ENCODE measurements at regions not wholly inside any gene's neighbourhood (a gene's known extent, or its start where the extent isn't known, plus 50 kb on each side); places are given as distances from the start of the nearest gene placed in this dataset.
"Not testable (repeated sequence)": the region's sequence is repeated elsewhere in the genome, so short reads cannot be mapped to it uniquely, and the experiment has no call there.

DNA sequence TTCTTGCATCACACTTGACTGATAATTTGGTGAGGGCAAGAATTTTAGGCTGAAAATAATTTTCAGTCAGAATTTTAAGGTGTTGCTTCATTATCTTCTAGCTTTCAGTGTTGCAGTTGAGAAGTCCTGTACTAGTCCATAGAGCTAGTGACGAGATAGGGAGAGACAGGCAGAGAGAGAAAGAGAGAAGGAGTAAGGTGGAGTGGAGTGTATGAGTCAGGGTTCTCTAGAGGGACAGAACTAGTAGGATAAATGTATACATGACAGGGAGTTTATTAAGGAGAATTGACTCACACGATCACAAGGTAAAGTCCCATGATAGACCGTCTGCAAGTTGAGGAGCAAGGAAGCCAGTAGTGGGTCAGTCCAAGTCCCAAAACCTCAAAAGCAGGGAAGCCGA, 127.2 kb downstream of the UTP18 start:
- DNase-seq: no peak

GRCh38 chr17:51387986-51388385, 127.6 kb downstream of the UTP18 start:
- no peak for DNase-seq

GRCh38 chr17:51389875-51390274, 129.5 kb downstream of the UTP18 start:
- no peak for DNase-seq

GRCh38 chr17:51391982-51392654, 131.8 kb downstream of the UTP18 start:
- DNase-seq: no peak

DNA sequence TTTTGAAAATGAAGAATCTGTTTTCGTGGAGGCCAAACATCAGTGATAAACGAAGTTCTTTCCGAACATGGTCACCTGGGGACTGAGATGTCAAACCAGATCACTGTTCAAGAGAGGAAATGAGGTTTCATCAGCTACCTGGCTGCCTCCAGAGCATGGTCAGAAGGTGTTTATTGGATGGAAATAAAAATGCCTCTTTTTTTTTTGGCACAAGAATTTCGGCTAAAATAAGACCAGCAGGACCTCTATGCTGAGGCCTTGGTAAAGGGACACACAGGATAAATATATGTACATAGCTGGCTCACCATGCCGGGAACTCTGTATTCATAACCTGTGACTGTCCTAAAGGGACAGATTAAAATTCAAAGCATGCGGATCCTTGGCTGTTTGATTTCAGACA, 135.3 kb downstream of the UTP18 start:
- DNase-seq: no peak

GRCh38 chr17:51397361-51398127, 137.2 kb downstream of the UTP18 start:
- DNase-seq: no peak

- DNase-seq: no peak
Observed at GRCh38 chr17:51398128-51398525, 137.8 kb downstream of the UTP18 start.

- DNase-seq: no peak
Observed at GRCh38 chr17:51398687-51399086, 138.3 kb downstream of the UTP18 start.

- no peak for DNase-seq
Observed at GRCh38 chr17:51401279-51401678, 140.9 kb downstream of the UTP18 start.

DNA sequence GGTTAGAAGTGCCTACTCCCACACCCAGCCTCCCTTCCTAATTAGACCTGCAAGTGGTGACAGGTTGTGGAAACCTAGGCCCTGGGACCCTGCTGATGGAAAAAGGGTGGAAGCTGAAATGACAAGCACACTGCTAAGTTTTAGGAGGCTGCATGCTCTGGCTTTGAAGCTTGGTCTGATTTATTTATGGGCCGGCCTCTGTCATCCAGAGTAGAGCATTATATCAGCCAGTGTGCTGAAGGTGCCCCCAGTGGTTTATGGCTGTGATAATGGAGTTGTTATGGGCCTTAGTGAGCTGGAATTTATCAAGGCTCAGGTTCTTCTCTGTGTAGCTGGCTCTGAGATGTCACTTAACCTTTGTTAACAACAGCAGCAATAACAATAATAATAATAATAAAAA, 142.6 kb downstream of the UTP18 start:
- no peak for DNase-seq

DNA sequence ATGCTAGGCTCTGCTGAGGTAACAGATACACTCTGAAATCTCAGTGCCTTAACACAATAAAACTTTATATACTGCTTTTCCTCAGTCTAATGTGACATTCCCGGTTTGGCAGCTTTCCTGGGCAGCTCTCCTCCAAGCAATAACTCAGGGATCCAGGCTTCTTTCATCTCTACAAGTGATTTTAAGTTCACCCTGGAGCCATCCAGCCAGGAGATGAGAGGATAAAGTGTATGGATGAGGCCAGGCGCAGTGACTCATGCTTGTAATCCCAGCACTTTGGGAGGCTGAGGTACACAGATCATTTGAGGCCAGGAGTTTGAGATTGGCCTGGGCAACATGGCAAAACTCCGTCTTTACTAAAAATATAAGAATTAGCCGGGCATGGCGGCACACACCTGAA, 147.2 kb downstream of the UTP18 start:
- DNase-seq: no peak

- DNase-seq: no peak
Observed at GRCh38 chr17:51419476-51419875, 159.1 kb downstream of the UTP18 start.

DNA sequence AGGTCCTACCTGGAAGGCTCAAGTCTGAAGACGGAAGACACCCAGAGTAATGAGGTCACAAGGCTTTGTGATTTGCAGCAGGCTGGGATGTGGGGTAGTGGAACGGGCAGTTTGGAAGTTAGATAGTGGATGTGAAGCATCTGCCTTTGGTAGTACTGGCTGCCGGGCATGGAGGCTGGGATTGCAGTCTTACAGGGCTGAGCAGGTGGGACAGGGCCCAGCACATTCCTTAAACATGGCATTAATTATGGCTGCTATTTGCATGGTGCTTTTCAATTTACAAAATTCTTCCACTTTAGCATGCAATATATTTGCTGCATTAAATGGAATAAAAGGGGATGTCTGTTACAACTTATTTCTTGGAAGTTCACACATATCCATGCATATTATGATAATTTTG, 161.2 kb downstream of the UTP18 start:
- no peak for DNase-seq

GRCh38 chr17:51422634-51423033, 162.3 kb downstream of the UTP18 start:
- peak in 3 of 56 donors; percentile 5 to 31 (median 6) for DNase-seq

- DNase-seq: no peak
Observed at GRCh38 chr17:51423421-51424160, 163.2 kb downstream of the UTP18 start.

DNA sequence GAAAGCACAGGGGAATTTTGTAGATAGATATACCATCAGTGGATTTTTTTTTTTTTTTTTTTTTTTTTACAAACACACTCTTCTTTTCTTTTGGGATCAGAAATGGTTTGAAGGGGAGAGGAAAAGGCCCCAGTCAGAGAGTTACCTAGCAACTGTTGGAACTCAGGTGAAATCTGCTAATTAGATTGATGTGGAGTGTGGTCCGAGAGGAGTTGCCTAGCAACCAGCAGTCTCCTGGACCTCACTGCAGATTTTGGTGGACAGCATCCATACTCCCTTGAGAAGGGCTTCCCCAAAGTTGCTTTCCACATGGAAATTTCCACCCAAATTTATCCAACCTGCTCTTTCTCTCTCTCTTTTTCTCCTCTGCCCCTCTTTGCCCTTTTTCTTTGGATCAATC, 165.4 kb downstream of the UTP18 start:
- DNase-seq: no peak

- DNase-seq: no peak
Observed at GRCh38 chr17:51427323-51427811, 167.0 kb downstream of the UTP18 start.

GRCh38 chr17:51427856-51428255, 167.5 kb downstream of the UTP18 start:
- no peak for DNase-seq

DNA sequence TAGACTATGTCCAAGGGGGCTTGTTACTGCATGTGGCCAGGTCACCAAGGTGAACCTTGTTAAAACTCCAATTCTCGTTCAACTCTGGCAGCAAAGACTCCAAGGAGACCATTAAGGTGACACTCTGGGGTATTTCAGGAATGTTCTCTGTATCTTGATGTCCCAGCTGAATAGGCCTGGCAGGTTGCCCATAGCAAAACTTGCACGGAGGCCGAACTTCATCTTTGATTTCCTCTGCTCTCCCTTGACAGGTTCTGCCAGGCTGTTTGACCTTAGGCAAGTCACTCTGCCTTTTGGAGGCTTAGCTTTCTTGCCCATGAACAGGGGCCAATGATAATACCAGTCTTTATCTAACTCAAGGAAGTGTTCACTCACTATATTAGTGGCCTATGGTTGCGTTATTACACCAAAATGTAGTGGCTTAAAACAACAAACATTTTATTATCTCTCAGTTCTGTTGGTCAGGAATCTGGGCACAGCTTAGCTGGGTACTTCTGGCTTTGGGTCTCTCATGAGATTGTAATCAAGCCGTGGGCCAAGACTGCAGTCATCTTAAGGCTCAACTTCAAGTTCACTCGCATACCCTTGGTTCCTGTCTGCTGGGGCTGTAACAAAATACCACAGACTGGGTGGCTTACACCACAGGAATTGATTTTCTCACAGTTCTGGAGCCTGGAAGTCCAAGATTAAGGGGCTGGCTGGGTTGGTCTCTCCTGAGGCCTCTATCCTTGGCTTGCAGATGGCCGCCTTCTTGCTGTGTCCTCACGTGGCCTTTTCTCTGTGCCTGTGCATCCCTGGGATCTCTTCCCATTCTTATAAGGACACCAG, 168.5 kb downstream of the UTP18 start:
- no peak for DNase-seq

DNA sequence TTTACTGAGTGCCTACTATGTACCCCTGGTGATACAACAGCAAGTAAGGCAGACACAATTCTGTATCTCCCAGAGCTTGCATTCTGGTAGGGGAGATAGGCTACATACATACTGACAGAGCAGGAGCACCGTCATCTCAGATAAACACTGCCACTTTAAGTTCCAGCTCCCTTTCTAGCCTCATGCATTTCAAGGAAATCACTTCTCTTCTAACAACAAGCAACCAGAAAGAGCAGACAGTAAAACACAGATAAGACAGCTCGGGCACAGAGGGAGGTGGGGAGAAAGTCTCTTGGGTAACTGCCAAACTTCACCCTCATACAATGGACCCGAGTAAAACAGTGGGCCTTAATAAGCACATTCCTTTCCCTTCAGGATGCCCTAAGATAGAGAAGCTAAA, 169.6 kb downstream of the UTP18 start:
- not testable (repeated sequence) for DNase-seq

- no peak for DNase-seq
Observed at GRCh38 chr17:51430591-51430990, 170.2 kb downstream of the UTP18 start.

Measured in amygdala (tissue), 56 donors.